Middle frontal gyrus (tissue), 1 donor: ENCODE measurements at regions not wholly inside any gene's neighbourhood (a gene's known extent, or its start where the extent isn't known, plus 50 kb on each side); places are given as distances from the start of the nearest gene placed in this dataset.

Source experiments
- DNase-seq: peaks from one replicate; pipeline ENCODE4 v3.0.0-alpha.2; 2015; ENCODE audit warnings: low spot score; ENCODE audit errors: extremely low spot score

DNA sequence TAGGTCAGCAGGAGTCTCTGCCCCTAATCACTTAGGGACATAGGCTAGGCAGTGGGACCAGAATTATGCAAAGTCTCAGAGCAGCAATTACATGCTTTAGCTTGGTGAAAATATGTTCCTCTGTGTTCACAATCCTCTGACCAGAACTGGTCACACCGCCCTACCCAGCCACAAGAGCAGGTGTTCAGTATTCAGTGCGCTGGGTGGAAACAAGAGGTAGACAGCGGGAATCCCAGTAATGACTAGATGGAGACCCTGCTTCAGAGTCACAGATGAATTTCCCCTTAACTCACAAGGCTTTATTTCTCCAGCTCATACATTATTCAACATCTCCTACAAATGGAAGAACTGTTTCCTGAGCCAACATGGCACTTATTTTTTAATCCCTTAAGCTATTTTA is 763.7 kb upstream of the POM121L12 start:
- no peak for DNase-seq

- no peak for DNase-seq
Observed at GRCh38 chr7:52270301-52270700, 765.1 kb upstream of the POM121L12 start.

DNA sequence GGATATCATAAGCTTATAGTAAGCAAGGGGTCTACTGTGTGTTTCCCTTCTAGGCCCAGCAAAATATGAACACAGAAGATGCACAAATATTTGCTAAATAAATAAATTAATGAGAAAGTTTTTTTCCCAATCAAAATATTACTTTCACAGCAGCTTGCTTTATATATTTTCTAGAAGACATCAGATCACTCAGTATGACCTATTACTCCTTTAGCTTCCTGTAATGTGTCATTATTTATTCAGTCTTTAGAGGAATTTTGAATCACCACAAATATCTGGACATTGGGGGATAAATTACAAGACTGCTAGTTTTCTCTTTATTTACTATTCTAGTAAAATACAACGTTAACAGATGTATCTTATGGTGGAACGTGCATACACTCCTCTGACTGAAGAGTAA is 765.8 kb upstream of the POM121L12 start:
- no peak for DNase-seq

GRCh38 chr7:52261057-52261456 is 774.4 kb upstream of the POM121L12 start:
- no peak for DNase-seq

GRCh38 chr7:52260046-52260665 is 775.3 kb upstream of the POM121L12 start:
- no peak for DNase-seq

DNA sequence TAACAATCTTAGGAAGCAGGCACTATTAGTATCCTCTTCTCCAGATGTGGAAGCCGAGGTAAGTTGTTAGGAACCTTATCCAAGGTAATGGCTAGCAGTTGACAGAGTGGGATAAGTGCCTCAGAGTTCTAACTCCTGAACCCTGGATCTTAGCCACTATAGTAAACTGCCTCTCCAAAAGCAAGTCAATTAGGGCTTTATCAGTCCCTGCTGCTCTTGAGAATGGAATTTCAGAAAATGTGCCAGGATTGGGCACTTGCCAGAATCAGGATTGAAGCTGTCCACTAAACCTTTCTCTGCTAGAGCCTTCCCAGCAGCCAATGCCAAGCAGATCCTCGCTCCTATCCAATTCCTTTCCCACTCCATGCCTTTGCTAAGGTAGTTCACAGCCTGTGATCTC is 777.5 kb upstream of the POM121L12 start:
- DNase-seq = no peak

- no peak for DNase-seq
Observed at GRCh38 chr7:52254396-52255010, 780.9 kb upstream of the POM121L12 start.

DNA sequence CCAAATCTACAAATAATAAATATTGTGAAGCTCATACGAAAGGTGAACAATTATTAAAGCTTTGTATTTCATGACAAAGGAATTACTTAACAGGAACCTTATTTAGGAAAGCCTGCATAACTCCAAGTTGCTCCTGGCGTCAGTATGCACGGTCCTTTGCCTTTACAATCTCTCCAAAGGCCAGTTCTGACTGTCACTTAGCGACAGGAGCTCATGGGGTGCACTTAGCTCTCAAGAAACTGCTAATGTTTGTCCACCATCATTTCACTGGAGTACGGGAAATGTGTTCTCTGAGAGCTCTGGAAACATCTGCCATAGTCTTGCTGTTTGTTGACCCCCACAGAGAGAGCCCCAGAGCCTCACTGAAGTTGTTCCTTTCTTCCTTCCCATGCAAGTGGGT is 781.5 kb upstream of the POM121L12 start:
- DNase-seq = no peak

- no peak for DNase-seq
Observed at GRCh38 chr7:52249741-52250140, 785.7 kb upstream of the POM121L12 start.

GRCh38 chr7:52247518-52247917 is 787.9 kb upstream of the POM121L12 start:
- no peak for DNase-seq

- no peak for DNase-seq
Observed at GRCh38 chr7:52243685-52244084, 791.7 kb upstream of the POM121L12 start.

- DNase-seq = no peak
Observed at GRCh38 chr7:52233248-52233647, 802.2 kb upstream of the POM121L12 start.

GRCh38 chr7:52211930-52212329 is 823.5 kb upstream of the POM121L12 start:
- DNase-seq = no peak

DNA sequence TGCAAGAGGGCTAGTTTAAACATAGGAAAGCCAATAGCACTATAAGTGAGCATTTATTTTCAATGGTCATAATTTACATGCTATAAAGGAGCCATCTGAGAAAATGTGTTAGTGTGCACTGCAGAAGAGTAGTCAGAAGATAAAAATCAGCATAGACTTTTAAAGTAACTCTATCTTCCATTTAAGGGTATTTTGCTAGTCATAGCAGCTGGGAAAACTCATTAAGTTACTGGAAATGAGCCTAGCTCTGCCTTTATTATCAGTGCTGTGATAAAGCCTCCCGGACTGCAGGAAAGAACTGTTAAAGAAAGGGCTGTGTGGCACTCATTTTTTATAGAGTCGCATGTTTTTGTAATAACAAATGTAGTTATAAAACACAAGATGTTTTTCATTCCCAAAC is 825.8 kb upstream of the POM121L12 start:
- no peak for DNase-seq

DNA sequence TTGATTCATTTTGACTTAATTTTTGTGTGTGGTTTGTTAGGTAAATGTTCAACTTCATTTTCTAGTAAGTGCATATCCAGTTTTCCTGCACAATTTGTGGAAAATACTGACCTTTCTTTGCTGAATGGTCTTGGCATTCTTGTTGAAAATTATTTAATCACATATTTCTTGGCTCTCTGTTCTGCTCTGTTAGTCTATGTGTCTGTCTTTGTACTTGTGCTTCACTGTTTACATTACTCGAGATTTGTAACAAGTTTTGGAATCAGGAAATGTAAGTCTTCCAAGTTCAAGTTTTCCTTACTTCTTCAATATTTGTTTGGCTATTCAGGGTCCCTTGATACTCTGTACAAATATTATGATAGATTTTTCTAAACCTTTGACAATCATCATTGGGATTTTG is 838.2 kb upstream of the POM121L12 start:
- DNase-seq = no peak

GRCh38 chr7:52195664-52196063 is 839.8 kb upstream of the POM121L12 start:
- DNase-seq = no peak

DNA sequence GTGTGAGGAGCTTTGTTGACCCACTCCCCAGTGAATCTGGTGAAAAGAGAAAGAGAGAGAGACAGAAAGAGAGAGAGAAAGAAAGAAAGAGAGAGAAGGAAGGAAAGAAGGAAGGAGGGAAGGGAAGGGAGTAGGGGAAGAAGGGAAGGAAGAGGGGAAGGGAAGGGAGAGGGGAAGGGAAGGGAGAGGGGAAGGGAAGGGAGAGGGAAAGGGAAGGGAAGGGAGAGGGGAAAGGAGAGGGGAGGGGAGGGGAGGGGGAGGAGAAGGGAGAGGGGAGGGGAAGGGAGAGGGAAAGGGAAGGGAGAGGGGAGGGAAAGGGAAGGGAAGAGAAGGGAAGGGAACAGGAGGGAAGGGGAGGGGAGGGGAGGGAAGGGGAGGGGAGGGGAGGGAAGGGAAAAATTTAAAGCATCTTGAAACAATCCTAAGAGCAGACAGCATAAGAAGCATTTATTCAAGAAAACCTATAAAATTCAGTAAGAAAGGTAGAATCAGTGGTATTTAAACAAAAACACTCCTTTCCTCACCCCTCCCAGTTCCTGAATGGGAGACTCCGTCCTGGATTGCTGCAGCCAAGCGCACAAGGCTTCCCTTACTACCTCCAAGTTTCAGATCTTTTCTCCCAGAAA is 846.2 kb upstream of the POM121L12 start:
- DNase-seq = no peak

DNA sequence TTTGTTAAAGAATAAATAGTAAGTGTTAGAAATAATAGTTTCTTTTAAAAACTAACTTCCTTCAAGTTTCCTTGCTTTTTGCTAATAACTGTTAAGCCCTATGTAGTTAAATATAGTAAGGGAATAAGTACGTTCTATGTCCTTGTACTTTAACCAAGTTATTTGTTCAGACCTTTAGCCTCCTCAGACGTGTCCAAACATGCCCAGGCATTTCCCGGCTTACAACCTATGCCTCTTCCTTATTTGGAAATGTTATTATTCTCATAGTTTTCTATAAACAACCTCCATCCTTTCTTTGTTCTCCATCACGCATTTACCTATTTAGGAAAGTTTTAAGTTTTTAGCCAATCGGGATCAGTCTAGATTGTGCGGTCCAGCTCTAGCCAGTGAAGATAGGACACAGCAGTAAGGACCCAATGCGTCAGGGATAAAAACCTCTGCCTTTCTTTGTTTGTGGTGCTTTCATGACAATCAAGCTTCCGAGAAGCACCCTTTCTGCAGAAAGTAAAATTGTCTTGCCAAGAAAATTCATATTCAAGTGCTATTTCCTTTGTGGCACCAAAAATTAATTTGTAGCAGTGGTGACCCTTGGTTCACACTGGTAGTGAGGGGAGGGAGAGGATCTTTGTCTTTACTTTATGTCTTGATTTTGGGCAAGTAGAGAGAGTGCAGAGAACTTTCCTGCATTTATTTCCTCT is 851.3 kb upstream of the POM121L12 start:
- DNase-seq = no peak

GRCh38 chr7:52179934-52180333 is 855.5 kb upstream of the POM121L12 start:
- no peak for DNase-seq

DNA sequence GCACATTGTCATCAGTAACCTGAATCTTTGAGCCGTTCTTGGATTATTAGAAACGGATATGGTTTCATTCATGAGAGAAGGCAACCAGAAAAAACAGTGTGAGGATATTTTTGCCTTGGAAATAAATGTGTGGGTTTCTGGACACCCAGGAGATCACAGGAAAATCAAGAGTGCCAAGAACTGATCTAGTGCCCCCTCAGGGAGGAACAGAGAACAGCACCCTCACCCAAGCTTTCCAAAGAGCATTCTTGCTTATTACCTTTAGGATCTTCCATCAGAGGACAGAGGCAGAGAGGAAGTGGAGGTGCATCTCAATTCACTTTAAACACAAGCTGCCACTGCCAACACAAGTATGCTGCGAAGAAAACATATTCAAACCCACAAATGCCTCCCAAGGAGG is 851.5 kb upstream of the COBL start:
- DNase-seq = no peak

GRCh38 chr7:52163311-52163710 is 846.7 kb upstream of the COBL start:
- no peak for DNase-seq

- DNase-seq = no peak
Observed at GRCh38 chr7:52161483-52161882, 844.9 kb upstream of the COBL start.
